ENCODE measurements at regions not wholly inside any gene's neighbourhood (a gene's known extent, or its start where the extent isn't known, plus 50 kb on each side); places are given as distances from the start of the nearest gene placed in this dataset.
"Not testable (repeated sequence)": the region's sequence is repeated elsewhere in the genome, so short reads cannot be mapped to it uniquely, and the experiment has no call there.

DNA sequence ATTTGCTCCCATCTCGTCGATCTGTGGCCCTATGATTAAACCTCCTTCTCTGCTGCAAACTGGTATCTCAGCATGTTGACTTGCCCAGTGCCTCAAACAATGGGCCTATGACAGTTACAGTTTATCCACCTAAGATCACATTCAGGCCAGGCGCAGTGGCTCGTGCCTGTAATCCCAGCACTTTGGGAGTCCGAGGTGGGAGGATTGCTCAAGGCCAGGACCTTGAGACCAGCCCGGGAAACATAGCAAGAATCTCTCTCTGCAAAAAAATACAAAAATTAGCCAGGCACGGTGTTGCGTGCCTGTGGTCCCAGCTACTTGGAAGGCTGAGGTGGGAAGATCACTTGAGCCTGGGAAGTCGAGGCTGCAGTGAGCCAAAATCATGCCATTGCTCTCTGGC is 79.8 kb upstream of the ADGRL1 start:
- H3K27me3 ChIP-seq (ENCODE audit: control insufficient read depth in 1 of 2, insufficient read depth in 2 of 2, low read length in 2 of 2) = not testable (repeated sequence)

DNA sequence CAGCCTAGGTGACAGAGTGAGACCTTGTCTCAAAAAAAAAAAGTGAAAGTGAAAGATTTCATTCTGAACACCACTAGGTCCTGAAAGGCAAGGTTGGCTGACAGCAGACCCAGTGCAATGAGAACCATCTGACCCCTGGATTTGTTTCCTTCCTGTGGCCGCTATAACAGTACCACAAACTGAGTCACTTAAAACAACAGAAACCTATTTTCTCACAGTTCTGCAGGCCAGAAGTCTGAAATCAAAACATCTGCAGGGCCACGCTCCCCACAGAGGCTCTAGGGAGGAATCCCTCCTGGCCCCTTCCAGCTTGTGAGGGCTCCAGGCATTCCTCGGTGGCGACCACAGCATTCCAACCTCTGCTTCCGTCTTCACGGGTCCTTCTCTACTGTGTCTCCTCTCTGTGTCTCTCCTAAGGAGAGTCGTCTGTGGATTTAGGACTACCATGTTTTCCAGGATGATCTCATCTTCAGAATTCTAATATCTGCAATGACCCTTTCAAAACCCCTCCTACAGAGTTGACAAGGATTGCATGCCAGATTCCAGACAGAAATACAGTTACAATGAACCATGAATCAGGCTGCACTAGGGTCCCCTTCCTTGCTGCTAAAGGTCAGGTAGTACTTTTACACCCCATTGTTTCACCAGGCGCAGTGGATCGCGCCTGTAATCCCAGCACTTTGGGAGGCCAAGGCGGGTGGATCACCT is 78.0 kb upstream of the ADGRL1 start:
- not testable (repeated sequence) for H3K9ac ChIP-seq (ENCODE audit: low read length in 2 of 2); H3K27ac ChIP-seq (ENCODE audit: low read length); H3K27me3 ChIP-seq (ENCODE audit: control insufficient read depth in 1 of 2, insufficient read depth in 2 of 2, low read length in 2 of 2); H3K9me3 ChIP-seq (ENCODE audit: control insufficient read depth in 2 of 2, low read length in 2 of 2); H3K36me3 ChIP-seq (ENCODE audit: control insufficient read depth in 2 of 2, insufficient read depth in 2 of 2, low read length in 2 of 2); H3K4me1 ChIP-seq (ENCODE audit: control insufficient read depth, insufficient read depth, low read length); H3K4me3 ChIP-seq (ENCODE audit: low read length in 2 of 2)

More for the DNA sequence above, 79.8 kb upstream of the ADGRL1 start:
- not testable (repeated sequence) for H3K4me3 ChIP-seq (ENCODE audit: low read length in 2 of 2); H3K4me1 ChIP-seq (ENCODE audit: control insufficient read depth, insufficient read depth, low read length); H3K9me3 ChIP-seq (ENCODE audit: control insufficient read depth in 2 of 2, low read length in 2 of 2); H3K27ac ChIP-seq (ENCODE audit: low read length); H3K36me3 ChIP-seq (ENCODE audit: control insufficient read depth in 2 of 2, insufficient read depth in 2 of 2, low read length in 2 of 2); H3K9ac ChIP-seq (ENCODE audit: low read length in 2 of 2)

DNA sequence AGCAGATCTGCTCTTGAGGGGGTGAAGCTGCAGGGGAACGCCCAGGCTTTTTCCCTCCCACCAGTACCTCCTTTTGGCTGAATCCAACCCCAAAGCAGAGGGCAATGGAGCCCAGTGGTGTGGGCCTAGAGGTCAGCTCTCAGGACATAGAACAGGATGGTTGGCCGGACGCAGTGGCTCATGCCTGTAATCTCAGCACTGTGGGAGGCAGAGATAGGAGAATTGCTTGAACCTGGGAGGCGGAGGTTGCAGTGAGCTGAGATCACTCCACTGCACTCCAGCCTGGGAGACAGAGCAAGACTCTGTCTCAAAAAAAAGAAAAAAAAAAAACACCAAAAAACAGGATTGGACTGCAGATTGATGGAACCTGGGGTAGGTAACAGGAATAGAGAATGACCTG is 73.3 kb upstream of the ADGRL1 start:
- not testable (repeated sequence) for H3K9ac ChIP-seq (ENCODE audit: low read length in 2 of 2); H3K27me3 ChIP-seq (ENCODE audit: control insufficient read depth in 1 of 2, insufficient read depth in 2 of 2, low read length in 2 of 2); H3K36me3 ChIP-seq (ENCODE audit: control insufficient read depth in 2 of 2, insufficient read depth in 2 of 2, low read length in 2 of 2); H3K9me3 ChIP-seq (ENCODE audit: control insufficient read depth in 2 of 2, low read length in 2 of 2); H3K27ac ChIP-seq (ENCODE audit: low read length); H3K4me1 ChIP-seq (ENCODE audit: control insufficient read depth, insufficient read depth, low read length); H3K4me3 ChIP-seq (ENCODE audit: low read length in 2 of 2)

DNA sequence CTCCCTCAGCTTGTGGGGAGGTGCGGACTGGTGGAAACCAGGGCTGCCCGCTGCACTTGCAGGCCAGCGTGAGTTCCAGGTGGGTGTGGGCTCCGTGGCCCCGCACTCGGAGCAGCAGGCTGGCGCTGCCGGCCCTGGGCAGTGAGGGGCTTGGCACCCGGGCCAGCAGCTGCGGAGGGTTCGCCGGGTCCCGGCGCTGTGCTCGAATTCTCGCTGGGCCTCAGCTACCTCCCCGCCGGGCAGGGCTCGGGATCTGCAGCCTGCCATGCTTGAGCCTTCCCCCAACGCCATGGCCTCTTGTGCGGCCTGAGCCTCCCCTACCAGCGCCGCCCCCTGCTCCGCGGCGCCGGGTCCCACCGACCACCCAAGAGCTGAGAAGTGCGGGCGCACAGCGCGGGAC is 71.6 kb upstream of the ADGRL1 start:
- Histone ChIP-seq H3K27ac (ENCODE audit: low read length) (no peak overlapping the region), H3K9ac (ENCODE audit: low read length in 2 of 2) (no peak overlapping the region), H3K9me3 (ENCODE audit: control insufficient read depth in 2 of 2, low read length in 2 of 2) (no peaks in the 10 kb centered on the region), H3K4me3 (ENCODE audit: low read length in 2 of 2) (no peak overlapping the region), H3K36me3 (ENCODE audit: control insufficient read depth in 2 of 2, insufficient read depth in 2 of 2, low read length in 2 of 2) (no peaks in the 10 kb centered on the region), H3K4me1 (ENCODE audit: control insufficient read depth, insufficient read depth, low read length) (no peaks in the 10 kb centered on the region), H3K27me3 (ENCODE audit: control insufficient read depth in 1 of 2, insufficient read depth in 2 of 2, low read length in 2 of 2) (peaks cover 2 to 3% of the 10 kb centered on the region in 2 donors)

DNA sequence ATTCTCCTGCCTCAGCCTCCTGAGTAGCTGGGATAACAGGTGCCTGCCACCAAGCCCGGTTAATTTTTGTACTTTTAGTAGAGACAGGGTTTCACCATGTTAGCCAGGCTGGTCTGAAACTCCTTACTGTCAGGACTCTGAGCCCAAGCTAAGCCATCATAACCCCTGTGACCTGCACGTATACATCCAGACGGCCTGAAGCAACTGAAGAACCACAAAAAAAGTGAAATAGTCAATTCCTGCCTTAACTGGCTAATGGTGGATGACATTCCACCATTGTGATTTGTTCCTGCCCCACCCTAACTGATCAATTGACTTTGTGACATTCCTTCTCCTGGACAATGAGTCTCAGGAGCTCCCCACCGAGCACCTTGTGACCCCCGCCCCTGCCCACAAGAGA is 69.9 kb upstream of the ADGRL1 start:
- not testable (repeated sequence) for H3K9me3 ChIP-seq (ENCODE audit: control insufficient read depth in 2 of 2, low read length in 2 of 2); H3K4me3 ChIP-seq (ENCODE audit: low read length in 2 of 2); H3K27ac ChIP-seq (ENCODE audit: low read length); H3K36me3 ChIP-seq (ENCODE audit: control insufficient read depth in 2 of 2, insufficient read depth in 2 of 2, low read length in 2 of 2); H3K9ac ChIP-seq (ENCODE audit: low read length in 2 of 2); H3K27me3 ChIP-seq (ENCODE audit: control insufficient read depth in 1 of 2, insufficient read depth in 2 of 2, low read length in 2 of 2); H3K4me1 ChIP-seq (ENCODE audit: control insufficient read depth, insufficient read depth, low read length)

DNA sequence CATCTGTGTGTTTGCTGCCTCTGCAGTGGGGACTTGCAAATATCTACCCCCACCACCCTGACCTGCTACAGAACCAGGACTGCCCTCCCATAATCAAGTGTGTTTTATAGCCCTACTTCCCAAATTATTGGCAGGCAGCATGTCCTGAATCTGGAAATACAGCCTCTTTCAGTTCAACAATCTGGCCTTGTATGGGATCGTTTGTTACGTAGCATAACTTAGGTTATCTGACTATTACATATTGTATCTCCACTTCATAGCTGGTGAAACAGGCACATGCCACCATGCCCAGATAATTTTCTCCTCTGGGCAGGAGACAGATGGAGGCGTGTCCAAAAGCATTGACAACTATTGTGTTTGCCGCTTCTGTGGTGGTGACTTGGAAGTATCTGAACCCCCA is 66.7 kb upstream of the ADGRL1 start:
- peaks cover 4 to 5% of the 10 kb centered on the region in 2 donors for H3K27me3 ChIP-seq (ENCODE audit: control insufficient read depth in 1 of 2, insufficient read depth in 2 of 2, low read length in 2 of 2)
- H3K9ac ChIP-seq (ENCODE audit: low read length in 2 of 2) = no peak overlapping the region
- H3K9me3 ChIP-seq (ENCODE audit: control insufficient read depth in 2 of 2, low read length in 2 of 2) = no peaks in the 10 kb centered on the region
- no peaks in the 10 kb centered on the region for H3K36me3 ChIP-seq (ENCODE audit: control insufficient read depth in 2 of 2, insufficient read depth in 2 of 2, low read length in 2 of 2)
- no peak overlapping the region for H3K4me3 ChIP-seq (ENCODE audit: low read length in 2 of 2)
- no peak overlapping the region for H3K27ac ChIP-seq (ENCODE audit: low read length)
- H3K4me1 ChIP-seq (ENCODE audit: control insufficient read depth, insufficient read depth, low read length) = no peaks in the 10 kb centered on the region

DNA sequence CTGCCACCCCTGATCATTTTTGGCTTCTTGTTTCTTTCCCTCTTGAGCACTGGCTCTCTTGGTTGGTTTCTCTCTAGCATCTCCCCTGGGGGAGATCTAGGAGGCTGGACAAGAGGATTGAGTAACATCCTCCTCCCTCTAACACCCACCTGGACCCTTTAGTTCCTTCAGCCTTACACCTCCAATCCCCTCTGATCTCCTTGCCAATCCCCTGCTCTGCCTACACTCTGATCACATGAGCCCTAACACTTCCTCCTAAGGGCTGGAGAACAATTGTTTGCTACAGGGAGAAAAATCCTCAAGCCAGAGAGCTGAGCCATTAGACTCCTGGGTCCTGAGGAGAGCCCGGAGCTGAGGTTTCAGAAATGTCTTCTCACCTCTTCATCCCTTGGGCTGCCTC is 65.9 kb upstream of the ADGRL1 start:
- H3K36me3 ChIP-seq (ENCODE audit: control insufficient read depth in 2 of 2, insufficient read depth in 2 of 2, low read length in 2 of 2) = no peaks in the 10 kb centered on the region
- no peak overlapping the region for H3K27ac ChIP-seq (ENCODE audit: low read length)
- H3K4me3 ChIP-seq (ENCODE audit: low read length in 2 of 2) = no peak overlapping the region
- H3K9ac ChIP-seq (ENCODE audit: low read length in 2 of 2) = no peak overlapping the region
- H3K27me3 ChIP-seq (ENCODE audit: control insufficient read depth in 1 of 2, insufficient read depth in 2 of 2, low read length in 2 of 2) = peaks cover 4 to 10% of the 10 kb centered on the region in 2 donors
- H3K9me3 ChIP-seq (ENCODE audit: control insufficient read depth in 2 of 2, low read length in 2 of 2) = no peaks in the 10 kb centered on the region
- H3K4me1 ChIP-seq (ENCODE audit: control insufficient read depth, insufficient read depth, low read length) = no peaks in the 10 kb centered on the region

DNA sequence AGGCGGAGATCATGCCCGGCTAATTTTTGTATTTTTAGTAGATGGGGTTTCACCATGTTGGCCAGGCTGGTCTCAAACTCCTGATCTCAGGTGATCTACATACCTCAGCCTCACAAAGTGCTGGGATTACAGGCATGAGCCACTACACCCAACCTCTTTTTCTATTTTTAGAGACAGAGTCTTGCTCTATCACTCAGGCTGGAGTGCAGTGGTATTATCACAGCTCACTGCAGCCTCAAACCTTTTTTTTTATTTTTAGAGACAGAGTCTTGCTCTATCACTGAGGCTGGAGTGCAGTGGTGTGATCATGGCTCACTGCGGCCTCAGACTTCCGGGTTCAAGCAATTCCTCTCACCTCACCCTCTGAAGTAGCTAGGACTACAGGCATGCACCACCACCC is 64.6 kb upstream of the ADGRL1 start:
- H3K27ac ChIP-seq (ENCODE audit: low read length); H3K9me3 ChIP-seq (ENCODE audit: control insufficient read depth in 2 of 2, low read length in 2 of 2); H3K4me3 ChIP-seq (ENCODE audit: low read length in 2 of 2); H3K36me3 ChIP-seq (ENCODE audit: control insufficient read depth in 2 of 2, insufficient read depth in 2 of 2, low read length in 2 of 2); H3K9ac ChIP-seq (ENCODE audit: low read length in 2 of 2); H3K4me1 ChIP-seq (ENCODE audit: control insufficient read depth, insufficient read depth, low read length); H3K27me3 ChIP-seq (ENCODE audit: control insufficient read depth in 1 of 2, insufficient read depth in 2 of 2, low read length in 2 of 2): not testable (repeated sequence)

DNA sequence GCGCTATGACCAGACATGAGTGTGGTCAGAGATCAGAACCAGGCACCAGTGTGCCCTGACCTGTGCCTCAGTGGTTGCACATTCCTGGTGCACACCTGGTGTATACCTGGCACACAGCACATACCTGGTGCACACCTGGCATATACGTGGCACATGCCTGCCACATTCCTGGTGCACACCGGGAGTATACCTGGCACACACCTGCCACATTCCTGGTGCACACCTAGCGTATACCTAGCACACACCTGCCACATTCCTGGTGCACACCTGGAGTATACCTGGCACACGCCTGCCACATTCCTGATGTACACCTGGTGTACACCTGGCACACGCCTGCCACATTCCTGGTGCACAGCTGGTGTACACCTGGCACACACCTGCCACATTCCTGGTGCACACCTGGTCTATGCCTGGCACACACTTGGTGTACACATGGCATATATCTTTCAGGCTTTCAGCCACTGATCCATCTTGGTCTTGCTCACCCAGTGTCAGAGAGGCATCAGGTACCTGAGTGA is 61.3 kb upstream of the ADGRL1 start:
- Histone ChIP-seq H3K27me3 (ENCODE audit: control insufficient read depth in 1 of 2, insufficient read depth in 2 of 2, low read length in 2 of 2) (peaks cover 4 to 11% of the 10 kb centered on the region in 2 donors), H3K27ac (ENCODE audit: low read length) (no peak overlapping the region), H3K4me3 (ENCODE audit: low read length in 2 of 2) (no peak overlapping the region), H3K9ac (ENCODE audit: low read length in 2 of 2) (no peak overlapping the region), H3K4me1 (ENCODE audit: control insufficient read depth, insufficient read depth, low read length) (no peaks in the 10 kb centered on the region), H3K36me3 (ENCODE audit: control insufficient read depth in 2 of 2, insufficient read depth in 2 of 2, low read length in 2 of 2) (no peaks in the 10 kb centered on the region), H3K9me3 (ENCODE audit: control insufficient read depth in 2 of 2, low read length in 2 of 2) (no peaks in the 10 kb centered on the region)

DNA sequence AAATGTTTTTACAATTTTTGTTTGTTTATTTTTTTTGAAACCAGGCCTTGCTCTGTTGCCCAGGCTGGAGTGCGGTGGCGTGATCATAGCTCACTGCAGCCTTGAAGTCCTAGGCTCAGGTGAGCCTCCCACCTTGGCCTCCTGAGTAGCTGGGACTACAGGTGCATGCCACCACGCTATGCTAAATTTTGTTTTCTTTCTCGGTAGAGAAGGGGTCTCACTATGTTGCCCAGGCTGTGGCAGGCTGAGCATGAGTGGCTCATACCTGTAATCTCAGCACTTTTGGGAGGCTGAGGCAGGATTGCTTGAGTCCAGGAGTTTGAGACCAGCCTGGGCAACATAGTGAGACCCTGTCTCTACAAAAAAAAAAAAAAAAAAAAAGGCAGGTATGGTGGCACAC is 60.2 kb upstream of the ADGRL1 start:
- not testable (repeated sequence) for H3K9ac ChIP-seq (ENCODE audit: low read length in 2 of 2); H3K36me3 ChIP-seq (ENCODE audit: control insufficient read depth in 2 of 2, insufficient read depth in 2 of 2, low read length in 2 of 2); H3K9me3 ChIP-seq (ENCODE audit: control insufficient read depth in 2 of 2, low read length in 2 of 2); H3K27me3 ChIP-seq (ENCODE audit: control insufficient read depth in 1 of 2, insufficient read depth in 2 of 2, low read length in 2 of 2); H3K4me3 ChIP-seq (ENCODE audit: low read length in 2 of 2); H3K4me1 ChIP-seq (ENCODE audit: control insufficient read depth, insufficient read depth, low read length); H3K27ac ChIP-seq (ENCODE audit: low read length)

DNA sequence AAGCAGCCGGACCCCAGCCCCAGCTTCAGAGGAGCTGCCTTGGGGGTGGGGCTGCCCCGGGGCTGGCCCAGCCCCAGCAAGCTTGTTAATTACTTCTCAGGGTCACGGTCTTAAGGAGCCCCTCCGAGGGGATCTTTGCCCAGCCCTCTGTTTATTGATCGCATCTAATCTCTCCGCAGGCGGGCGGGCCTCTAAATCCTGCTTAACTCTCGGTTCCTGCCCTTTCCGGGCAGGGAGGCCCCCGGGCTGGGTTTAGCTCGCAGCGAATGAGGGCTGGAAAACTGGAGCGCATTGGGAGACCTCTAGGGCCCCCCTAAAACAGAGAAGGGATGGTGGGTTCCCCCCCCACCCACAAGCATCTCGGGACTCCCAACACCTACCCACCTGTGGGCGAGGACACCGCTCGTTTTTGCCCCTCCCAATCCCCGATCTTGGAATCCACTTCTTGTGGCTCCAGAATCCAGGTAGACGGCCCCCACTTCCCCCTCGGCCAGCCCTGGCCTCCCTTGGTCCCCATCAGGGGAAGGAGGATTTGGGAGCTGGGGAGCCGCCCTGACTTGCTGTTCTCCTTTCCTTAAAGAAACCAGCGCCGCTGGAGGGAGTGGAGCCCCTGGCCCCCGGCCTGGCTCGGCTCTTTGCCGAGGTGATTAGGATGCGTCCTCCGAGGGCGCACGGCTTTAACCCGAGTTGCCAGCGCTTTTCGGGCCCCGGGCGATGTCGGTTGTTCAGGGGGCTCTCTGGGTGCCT is 59.5 kb upstream of the ADGRL1 start:
- H3K9ac ChIP-seq (ENCODE audit: low read length in 2 of 2) = no peak overlapping the region
- H3K4me3 ChIP-seq (ENCODE audit: low read length in 2 of 2) = no peak overlapping the region
- no peak overlapping the region for H3K27ac ChIP-seq (ENCODE audit: low read length)

More for the DNA sequence above, 59.5 kb upstream of the ADGRL1 start:
- Histone ChIP-seq H3K9me3 (ENCODE audit: control insufficient read depth in 2 of 2, low read length in 2 of 2) (no peaks in the 10 kb centered on the region), H3K4me1 (ENCODE audit: control insufficient read depth, insufficient read depth, low read length) (no peaks in the 10 kb centered on the region), H3K36me3 (ENCODE audit: control insufficient read depth in 2 of 2, insufficient read depth in 2 of 2, low read length in 2 of 2) (no peaks in the 10 kb centered on the region), H3K27me3 (ENCODE audit: control insufficient read depth in 1 of 2, insufficient read depth in 2 of 2, low read length in 2 of 2) (peaks cover 0 to 7% of the 10 kb centered on the region in 2 donors)

Measured in stomach smooth muscle (tissue), 2 donors.